Fibroblast of skin of back (primary cell): ENCODE measurements at regions not wholly inside any gene's neighbourhood (a gene's known extent, or its start where the extent isn't known, plus 50 kb on each side); places are given as distances from the start of the nearest gene placed in this dataset.
A peak's percentile ranks its signal among the peaks of the same experiment; 100 is the strongest.

Experiments
- DNase-seq: peaks from one replicate; pipeline ENCODE4 v3.0.0-alpha.2; 2013

- peak; percentile 98 for DNase-seq
These were observed 93.8 kb upstream of the SMNDC1 start for GRCh38 chr10:110398419-110399105.

GRCh38 chr10:110399106-110399964 lies 94.6 kb upstream of the SMNDC1 start:
- DNase-seq = peak; percentile 99

- no peak for DNase-seq
These were observed 95.5 kb upstream of the SMNDC1 start for GRCh38 chr10:110399965-110400933.

- peak; percentile 23 for DNase-seq
These were observed 96.2 kb upstream of the DUSP5 start for GRCh38 chr10:110401401-110402076.

- no peak for DNase-seq
These were observed 95.7 kb upstream of the DUSP5 start for GRCh38 chr10:110402077-110402416.

GRCh38 chr10:110403593-110403992 lies 94.1 kb upstream of the DUSP5 start:
- DNase-seq = no peak

- DNase-seq = peak; percentile 18
These were observed 93.3 kb upstream of the DUSP5 start for GRCh38 chr10:110404413-110404812.

GRCh38 chr10:110404825-110405224 lies 92.9 kb upstream of the DUSP5 start:
- no peak for DNase-seq

GRCh38 chr10:110405380-110405779 lies 92.3 kb upstream of the DUSP5 start:
- no peak for DNase-seq

- DNase-seq = peak; percentile 15
These were observed 90.2 kb upstream of the DUSP5 start for GRCh38 chr10:110407301-110408170.

GRCh38 chr10:110408203-110408871 lies 89.4 kb upstream of the DUSP5 start:
- DNase-seq = peak; percentile 27

GRCh38 chr10:110408943-110409342 lies 88.8 kb upstream of the DUSP5 start:
- DNase-seq = no peak

- no peak for DNase-seq
These were observed 88.2 kb upstream of the DUSP5 start for GRCh38 chr10:110409488-110409887.

- DNase-seq = no peak
These were observed 87.8 kb upstream of the DUSP5 start for GRCh38 chr10:110409926-110410325.

- peak; percentile 98 for DNase-seq
These were observed 87.2 kb upstream of the DUSP5 start for GRCh38 chr10:110410329-110411046.

GRCh38 chr10:110411047-110411410 lies 86.7 kb upstream of the DUSP5 start:
- peak; percentile 73 for DNase-seq

GRCh38 chr10:110413049-110413783 lies 84.5 kb upstream of the DUSP5 start:
- peak; percentile 68 for DNase-seq

- DNase-seq = peak; percentile 56
These were observed 83.7 kb upstream of the DUSP5 start for GRCh38 chr10:110413903-110414547.
